ENCODE measurements at regions not wholly inside any gene's neighbourhood (a gene's known extent, or its start where the extent isn't known, plus 50 kb on each side); places are given as distances from the start of the nearest gene placed in this dataset.

DNA sequence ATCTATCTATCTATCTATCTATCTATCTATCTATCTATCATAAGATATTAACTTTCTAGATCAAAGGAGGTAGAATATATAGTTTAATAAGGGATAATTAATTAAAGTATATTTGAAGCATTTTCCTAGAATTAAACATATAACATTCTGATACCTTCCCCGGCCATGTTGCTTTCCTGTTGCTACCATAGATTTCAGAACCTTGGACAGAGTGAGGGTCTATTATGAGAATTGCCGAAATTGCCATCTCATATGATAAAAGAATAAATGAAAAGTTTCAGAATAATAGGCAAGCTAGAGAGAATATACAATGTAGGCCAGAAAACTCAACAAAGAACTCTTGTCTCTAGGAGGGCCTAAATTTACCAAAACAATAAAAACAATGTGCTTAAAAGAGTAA is 706.1 kb upstream of the TMPRSS15 start:
- TF ChIP-seq, protein P1, sequence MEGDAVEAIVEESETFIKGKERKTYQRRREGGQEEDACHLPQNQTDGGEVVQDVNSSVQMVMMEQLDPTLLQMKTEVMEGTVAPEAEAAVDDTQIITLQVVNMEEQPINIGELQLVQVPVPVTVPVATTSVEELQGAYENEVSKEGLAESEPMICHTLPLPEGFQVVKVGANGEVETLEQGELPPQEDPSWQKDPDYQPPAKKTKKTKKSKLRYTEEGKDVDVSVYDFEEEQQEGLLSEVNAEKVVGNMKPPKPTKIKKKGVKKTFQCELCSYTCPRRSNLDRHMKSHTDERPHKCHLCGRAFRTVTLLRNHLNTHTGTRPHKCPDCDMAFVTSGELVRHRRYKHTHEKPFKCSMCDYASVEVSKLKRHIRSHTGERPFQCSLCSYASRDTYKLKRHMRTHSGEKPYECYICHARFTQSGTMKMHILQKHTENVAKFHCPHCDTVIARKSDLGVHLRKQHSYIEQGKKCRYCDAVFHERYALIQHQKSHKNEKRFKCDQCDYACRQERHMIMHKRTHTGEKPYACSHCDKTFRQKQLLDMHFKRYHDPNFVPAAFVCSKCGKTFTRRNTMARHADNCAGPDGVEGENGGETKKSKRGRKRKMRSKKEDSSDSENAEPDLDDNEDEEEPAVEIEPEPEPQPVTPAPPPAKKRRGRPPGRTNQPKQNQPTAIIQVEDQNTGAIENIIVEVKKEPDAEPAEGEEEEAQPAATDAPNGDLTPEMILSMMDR (conservative IDR thresholded peaks at IDR 0.05): no peak
- TF ChIP-seq ZFX (IDR thresholded peaks at IDR 0.05): no peak
